ENCODE measurements at regions not wholly inside any gene's neighbourhood (a gene's known extent, or its start where the extent isn't known, plus 50 kb on each side); places are given as distances from the start of the nearest gene placed in this dataset.
"Not testable (repeated sequence)": the region's sequence is repeated elsewhere in the genome, so short reads cannot be mapped to it uniquely, and the experiment has no call there.

DNA sequence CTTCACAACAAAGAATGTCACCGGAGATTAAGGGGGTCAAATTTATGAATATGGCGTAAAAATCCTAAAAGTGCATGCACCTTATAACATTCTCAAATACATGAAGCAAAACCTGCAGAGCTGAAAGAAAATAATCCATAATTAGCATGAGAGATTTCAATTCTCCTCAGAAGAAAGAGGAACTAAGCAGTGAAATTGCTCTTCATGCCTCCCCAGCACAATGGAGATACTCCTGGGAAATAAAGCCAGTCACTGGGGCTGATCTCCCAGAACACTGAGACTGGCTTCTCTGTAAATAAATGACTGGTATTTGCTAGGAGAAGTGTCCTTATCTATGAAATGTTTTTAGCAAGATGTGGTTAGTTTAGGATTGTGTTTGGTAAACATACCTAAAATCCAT, 68.1 kb downstream of the GOLGA6L6 start:
- not testable (repeated sequence) for FAIRE-seq

GRCh38 chr15:20472983-20473382, 68.6 kb downstream of the GOLGA6L6 start:
- FAIRE-seq: not testable (repeated sequence)

DNA sequence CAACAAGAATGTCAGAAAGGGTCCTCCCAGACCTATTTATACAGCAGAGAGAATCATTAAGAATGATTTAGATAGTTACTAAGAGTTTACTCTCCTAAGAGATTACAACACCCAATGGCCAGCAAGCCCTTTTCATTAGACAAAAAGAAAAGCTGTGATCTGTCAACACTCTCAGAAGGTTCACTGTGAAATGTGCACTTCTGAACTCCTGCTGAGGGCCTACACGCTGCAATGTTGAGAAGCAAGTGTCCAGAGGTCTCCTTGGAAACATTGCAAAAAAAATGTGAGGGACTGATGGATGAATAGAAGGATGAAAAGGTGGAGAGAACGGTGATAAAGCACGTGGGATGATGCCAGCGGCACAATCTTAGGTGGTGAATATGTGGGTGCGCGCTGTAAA, 70.8 kb downstream of the GOLGA6L6 start:
- FAIRE-seq: not testable (repeated sequence)

GRCh38 chr15:20441138-20441537, 100.5 kb downstream of the GOLGA6L6 start:
- not testable (repeated sequence) for FAIRE-seq

DNA sequence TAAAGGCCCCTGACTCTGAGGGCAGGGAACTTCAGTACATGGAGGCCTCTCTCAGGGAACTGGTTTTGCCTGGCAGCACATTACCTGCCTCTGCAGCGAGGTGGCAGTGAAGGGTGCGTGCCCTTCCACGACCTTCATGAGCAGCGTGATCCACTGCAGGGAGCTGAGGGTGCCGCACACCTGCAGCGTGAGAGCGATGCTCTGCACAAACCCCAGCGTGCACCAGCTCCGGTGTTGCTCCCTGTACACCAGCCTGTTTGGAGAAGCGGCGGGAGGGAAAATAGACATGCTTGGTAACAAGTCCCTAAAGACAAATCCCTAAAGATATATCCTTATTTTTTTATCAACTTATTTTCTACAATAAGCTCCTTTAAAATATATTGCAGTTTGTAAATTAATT, 101.2 kb downstream of the GOLGA6L6 start:
- FAIRE-seq: not testable (repeated sequence)

- FAIRE-seq: not testable (repeated sequence)
Measured at GRCh38 chr15:20439111-20439510, 102.5 kb downstream of the GOLGA6L6 start.

GRCh38 chr15:20438255-20438654, 103.3 kb downstream of the GOLGA6L6 start:
- not testable (repeated sequence) for FAIRE-seq

GRCh38 chr15:20433468-20433867, 108.1 kb downstream of the GOLGA6L6 start:
- FAIRE-seq: not testable (repeated sequence)

GRCh38 chr15:20430495-20430894, 111.1 kb downstream of the GOLGA6L6 start:
- FAIRE-seq: not testable (repeated sequence)

GRCh38 chr15:20420710-20421109, 120.9 kb downstream of the GOLGA6L6 start:
- not testable (repeated sequence) for FAIRE-seq

DNA sequence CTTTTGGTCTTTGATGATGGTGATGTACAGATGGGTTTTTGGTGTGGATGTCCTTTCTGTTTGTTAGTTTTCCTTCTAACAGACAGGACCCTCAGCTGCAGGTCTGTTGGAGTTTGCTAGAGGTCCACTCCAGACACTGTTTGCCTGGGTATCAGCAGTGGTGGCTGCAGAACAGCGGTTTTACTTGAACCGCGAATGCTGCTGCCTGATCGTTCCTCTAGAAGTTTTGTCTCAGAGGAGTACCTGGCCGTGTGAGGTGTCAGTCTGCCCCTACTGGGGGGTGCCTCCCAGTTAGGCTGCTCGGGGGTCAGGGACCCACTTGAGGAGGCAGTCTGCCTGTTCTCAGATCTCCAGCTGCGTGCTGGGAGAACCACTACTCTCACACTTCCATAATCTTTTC, 125.0 kb downstream of the GOLGA6L6 start:
- not testable (repeated sequence) for FAIRE-seq

DNA sequence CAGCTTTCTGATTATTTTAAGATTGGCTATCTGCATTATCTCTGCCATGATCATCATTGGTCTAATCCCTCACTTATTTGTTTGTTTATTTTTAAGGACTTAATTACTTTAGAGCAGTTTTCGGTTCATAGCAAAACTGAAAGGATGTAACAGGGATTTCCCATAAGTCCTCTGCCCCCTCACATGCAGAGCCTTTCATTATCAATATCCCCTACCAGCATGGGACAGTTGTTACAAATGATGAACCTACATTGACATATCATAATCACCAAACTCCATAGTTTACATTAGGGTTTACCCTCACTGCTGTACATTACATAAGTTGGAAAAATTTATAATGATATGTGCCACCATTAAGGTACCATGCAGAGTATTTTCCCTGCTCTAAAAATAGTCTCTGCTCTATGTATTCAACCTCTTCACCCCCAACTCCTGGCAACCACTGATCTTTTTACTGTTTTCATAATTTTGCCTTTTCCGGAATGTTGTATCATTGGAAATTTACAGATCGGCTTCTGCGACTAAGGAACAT, 131.9 kb downstream of the GOLGA6L6 start:
- not testable (repeated sequence) for FAIRE-seq

DNA sequence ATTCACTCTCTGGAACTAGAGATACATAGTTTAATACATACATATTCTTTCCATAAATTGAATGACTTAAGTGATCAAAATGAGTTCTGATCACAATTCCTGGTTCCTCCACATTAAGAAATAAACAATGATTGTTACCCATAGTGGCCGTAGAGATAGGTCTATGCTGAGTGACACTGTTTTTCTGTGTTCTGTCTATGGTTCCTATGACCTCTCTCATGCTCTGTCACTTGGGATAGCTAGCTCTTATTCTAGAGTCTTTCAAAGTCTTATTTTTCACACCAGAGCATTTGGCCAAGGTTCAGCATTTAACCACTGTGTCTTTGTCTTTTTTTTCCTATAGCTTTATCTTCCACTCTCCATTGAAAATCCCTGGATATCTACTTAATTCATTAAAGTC, 132.4 kb downstream of the GOLGA6L6 start:
- no peak for FAIRE-seq

DNA sequence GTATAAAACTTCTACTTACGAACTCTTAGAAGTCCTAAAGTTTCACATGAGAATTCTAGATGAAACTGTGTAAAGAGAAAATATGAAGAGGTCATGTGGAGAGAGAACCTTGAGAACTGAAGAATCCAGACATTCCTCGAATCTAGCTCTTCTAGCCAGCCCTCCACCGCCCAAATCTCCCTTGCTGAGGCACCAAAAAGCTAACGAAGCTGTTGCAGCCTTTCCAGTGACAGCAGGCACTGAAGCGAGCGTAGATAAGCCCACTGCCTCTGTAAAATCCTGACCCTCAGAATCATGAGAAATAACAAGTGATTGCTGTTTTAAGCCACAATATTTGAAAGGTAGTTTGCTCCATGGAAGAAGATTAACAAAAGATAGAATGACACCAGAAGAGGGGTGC, 134.0 kb downstream of the GOLGA6L6 start:
- FAIRE-seq: no peak

GRCh38 chr15:20404571-20404970, 137.0 kb downstream of the GOLGA6L6 start:
- not testable (repeated sequence) for FAIRE-seq

DNA sequence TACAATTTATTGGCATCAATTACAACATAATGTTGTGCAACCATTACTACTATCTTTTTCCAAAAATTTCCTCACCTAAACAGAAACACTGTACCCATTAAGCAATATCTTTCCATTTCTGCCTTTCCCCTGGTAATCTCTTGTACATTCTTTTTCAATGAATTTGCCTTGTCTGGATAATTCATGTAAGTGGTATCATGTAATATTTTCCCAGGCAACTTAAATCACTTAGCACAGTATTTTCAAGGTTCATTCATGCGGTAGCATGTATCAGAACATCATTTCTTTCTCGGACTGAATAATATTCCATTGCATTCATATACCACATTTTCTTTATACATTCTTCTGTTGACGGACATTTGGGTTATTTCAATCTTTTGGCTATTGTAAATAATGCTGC, 139.0 kb downstream of the GOLGA6L6 start:
- peak; percentile 47 for FAIRE-seq

DNA sequence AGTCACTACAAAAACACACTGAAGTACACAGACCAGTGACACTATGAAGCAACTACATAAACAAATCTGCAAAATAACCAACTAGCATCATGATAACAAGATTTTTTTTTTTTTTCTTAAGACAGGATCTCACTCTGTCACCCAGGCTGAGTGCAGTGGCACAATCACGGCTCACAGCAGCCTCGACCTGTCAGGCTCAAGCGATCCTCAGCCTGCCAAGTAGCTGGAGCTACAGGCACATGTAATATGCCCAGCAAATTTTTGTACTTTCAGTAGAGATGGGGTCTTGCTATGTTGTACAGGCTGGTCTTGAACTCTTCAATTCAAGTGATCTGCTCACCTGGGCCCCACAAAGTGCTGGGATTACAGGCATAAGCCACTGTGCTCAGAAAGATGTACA, 140.5 kb downstream of the GOLGA6L6 start:
- not testable (repeated sequence) for FAIRE-seq

DNA sequence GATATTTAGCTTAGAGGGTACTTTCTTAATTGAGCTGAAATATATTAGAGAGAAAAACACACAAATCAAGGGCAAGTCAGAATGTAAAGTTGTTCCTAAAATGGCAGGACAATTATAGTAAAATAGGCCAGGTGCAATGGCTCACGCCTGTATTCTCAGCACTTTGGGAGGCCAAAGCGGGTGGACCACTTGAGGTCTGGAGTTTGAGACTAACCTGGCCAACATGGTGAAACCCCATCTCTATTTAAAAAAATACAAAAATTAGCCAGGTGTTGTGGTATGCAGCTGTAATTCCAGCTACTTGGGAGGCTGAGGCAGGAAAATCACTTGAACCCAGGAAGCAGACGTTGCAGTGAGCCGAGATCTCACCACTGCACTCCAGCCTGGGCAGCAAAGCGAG, 142.9 kb downstream of the GOLGA6L6 start:
- FAIRE-seq: not testable (repeated sequence)

- FAIRE-seq: not testable (repeated sequence)
Measured at GRCh38 chr15:20388161-20388560, 153.4 kb downstream of the GOLGA6L6 start.

DNA sequence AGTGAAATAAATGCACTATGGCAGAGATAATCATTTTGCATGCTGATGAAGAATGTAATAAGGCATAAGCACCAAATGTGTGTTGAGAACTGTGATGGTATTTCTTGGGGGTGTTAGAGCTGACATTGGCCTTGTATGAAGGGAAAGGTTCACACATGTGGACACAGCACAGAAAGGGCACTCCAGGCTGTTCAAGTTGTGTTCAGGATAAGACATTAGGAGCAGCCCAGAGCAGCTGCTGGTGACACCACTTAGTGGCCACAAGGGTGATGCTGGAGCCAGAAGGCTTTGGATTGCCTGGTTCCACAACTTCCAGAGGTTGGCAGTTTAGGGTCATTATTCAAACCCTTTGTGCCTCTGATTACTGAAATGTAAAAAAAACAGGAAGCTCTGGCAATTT, 155.4 kb downstream of the GOLGA6L6 start:
- no peak for FAIRE-seq

- FAIRE-seq: not testable (repeated sequence)
Measured at GRCh38 chr15:20380199-20380598, 161.4 kb downstream of the GOLGA6L6 start.

- no peak for FAIRE-seq
Measured at GRCh38 chr15:20376872-20377271, 164.7 kb downstream of the GOLGA6L6 start.

GRCh38 chr15:20372416-20372815, 169.2 kb downstream of the GOLGA6L6 start:
- FAIRE-seq: not testable (repeated sequence)

- FAIRE-seq: no peak
Measured at GRCh38 chr15:20369500-20369899, 172.1 kb downstream of the GOLGA6L6 start.

- FAIRE-seq: peak; percentile 90
Measured at GRCh38 chr15:20368974-20369373, 172.6 kb downstream of the GOLGA6L6 start.

All from islet of Langerhans (tissue), 1 donor.